Brain pericyte (primary cell): ENCODE measurements at regions not wholly inside any gene's neighbourhood (a gene's known extent, or its start where the extent isn't known, plus 50 kb on each side); places are given as distances from the start of the nearest gene placed in this dataset.
"Not testable (repeated sequence)": the region's sequence is repeated elsewhere in the genome, so short reads cannot be mapped to it uniquely, and the experiment has no call there.

ENCODE experiments used
- DNase-seq: peaks from one replicate; pipeline ENCODE4 v3.0.0-alpha.2; 2012; ENCODE audit warnings: low read depth, low spot score

DNA sequence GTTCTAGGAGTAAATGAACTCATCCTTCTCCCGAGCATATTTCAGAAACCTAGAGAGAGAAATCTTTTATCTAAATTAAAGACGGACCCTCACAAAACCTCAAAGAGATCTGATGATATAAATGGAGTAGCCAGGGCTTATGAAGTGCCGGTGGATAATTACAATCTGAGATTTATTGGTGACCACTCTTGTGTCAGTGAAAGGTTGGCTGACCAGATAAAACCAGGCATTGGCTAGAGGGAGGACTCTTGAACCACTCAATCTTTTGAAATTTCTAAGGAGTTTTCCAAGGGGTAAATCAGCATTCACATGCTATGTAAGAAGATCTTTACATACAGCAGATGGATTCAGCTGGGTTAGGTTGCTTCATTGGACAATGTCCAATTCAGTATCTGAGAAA lies 227.3 kb upstream of the MMADHC start:
- DNase-seq = no peak

DNA sequence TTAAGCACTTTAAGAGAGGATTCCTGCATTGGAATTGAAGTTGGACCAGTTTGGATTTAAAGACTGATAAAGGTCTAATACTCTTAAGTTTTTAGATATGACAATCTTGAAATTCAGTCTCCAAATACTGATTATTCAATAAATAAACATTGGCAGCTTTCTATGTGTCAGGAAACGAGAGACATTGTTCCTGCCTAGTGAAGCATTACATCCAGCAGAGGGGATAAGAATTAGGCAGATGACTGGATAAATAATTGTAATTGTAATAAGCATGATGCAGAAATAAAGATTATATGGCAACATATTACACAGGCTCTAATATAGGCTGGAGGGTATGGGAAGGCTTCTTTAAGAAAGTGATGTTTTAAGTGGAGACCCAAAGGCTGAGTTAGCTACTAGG lies 226.5 kb upstream of the MMADHC start:
- DNase-seq = no peak

DNA sequence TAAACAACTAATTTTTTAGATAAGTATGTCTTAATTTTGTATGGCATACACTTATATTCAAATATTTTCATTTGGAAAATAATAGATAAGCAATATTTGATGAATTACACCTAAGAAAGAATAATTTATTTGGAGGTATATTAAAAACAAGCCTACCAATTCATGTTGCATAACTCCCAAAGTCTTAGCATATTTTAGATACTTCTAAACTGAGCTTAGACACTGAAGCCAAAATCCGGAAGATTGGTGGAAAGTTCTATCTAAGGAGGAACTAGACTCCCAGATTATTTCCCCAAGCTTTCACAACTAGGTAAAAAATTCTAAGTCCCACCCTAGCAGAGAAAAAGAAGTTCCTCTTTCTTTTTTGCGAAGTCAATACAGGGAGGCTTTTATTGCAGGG lies 221.0 kb upstream of the MMADHC start:
- no peak for DNase-seq

DNA sequence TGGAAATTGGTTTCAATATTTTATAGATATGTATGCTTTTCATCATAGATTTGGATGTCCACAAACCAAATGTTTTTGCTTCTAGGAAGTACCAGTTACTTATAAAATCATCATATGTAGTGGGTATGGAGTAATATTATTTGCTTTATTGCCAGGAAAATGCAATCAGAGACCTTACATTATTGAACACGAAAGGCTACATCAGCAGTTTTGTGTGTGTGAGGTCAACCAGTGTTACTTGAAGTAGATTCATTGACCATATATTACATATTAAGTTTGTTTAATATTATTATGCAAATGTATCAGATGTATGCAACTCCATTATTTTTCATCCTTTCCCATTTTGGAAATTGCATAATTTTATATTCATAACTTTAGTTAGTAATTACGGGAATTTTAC lies 219.1 kb upstream of the MMADHC start:
- no peak for DNase-seq

DNA sequence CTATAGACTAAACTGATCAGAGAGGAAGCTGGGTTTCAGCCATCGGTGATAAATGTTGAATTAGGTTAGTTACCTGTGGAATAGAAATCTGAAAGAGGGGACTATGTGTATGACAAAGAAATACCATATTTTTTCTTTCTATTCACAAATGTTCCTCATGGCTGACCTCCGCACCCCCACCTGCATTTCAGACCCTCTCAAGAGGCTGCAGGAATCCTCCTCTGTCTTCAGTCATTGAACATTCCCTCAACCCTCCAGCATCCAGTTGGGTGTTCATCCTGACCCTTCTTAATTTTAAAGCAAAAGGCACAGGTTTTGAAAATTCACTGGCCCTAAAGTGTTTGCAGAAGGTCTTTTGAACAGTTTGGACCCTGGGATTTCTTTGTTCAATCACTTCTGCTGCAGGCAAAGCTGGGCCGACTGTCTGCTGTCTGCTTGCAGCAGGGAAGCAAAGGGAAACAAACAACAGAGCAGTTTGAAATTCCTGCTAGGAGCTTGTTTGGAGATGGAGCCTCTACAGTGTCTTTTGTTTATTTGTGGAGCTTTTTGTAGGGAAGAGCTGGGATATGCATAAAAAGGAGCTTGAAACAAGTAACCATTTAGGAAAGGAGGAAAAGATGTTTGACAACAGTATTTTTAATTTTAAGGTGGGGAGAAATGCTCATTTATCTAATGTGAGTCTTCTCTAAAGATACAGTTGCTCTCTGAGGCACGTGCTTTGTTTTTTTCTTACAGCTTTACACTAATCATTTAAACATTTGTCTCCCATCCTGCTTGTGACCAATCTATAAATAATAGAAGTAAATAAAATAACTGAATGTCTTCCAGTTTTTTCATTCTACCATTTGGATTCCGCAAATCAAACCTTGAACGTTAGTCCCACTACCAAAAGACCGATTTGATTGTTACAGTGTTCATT lies 213.3 kb upstream of the MMADHC start:
- no peak for DNase-seq

DNA sequence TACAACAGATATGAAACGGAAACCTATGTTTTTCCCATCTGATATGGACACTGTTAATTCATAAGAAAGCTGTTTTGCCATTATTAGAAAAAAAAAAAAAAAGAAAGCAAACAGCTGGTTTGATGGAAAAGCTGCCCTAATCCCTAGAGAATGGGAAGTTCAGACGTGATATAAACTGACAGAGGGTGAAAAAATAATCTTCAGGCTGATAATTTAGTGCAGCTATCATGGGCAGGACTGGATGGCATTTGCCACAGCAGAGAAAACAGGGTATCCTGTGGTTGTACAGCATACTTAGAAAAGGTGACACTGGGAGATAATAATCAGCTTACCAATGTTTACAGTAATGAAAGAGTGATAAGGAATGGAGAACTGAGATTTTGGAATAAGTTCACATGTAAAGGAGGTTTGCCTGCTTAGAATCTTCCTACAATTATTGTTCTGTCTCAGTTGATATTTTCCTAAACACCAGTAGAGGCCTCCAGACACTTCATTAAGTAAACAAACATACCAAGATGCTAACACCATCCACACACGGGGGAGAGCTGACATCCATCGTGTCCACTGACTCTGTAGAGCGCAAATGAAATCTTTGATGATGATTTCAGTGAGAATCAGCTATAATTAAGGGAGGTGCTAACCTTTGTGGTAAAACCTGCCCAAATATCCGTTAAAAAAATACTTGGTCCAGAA lies 211.6 kb upstream of the MMADHC start:
- no peak for DNase-seq

DNA sequence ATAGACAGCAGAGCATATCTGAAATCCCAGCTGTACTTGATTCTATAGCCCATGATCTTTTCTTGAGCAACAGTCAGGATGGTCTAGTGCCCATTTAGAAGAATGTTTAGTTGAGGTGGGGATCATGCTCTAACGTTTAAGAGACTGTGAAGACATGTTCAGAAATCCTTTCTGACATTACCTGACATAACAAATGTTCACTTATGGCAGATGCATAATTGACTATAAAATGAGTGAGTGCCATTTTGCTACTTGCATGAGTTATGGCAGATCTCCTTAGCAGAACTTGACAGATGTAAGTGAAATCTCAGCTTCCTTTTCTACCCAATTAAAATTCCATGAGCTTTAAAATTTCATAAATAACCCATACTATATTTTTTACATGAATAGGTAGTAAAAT lies 209.5 kb upstream of the MMADHC start:
- DNase-seq = no peak

DNA sequence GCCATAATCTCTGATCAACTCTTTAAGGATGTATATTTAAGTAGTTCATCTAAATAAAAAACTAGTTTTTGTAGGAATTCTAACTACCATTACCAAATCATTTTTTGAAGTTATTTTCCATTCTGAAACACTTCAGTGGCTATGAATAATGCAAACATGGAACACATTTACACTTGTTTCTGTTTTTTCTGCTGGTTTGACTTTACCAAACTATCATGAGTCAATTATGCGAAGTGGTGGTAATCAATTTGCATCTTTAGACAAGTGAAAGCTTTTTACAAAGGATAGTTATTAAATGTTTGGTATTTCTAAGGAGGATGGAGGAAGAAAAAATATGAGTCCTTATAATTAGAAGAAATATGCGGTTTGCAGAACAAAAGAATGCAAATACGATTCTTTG lies 202.0 kb upstream of the MMADHC start:
- DNase-seq = no peak

DNA sequence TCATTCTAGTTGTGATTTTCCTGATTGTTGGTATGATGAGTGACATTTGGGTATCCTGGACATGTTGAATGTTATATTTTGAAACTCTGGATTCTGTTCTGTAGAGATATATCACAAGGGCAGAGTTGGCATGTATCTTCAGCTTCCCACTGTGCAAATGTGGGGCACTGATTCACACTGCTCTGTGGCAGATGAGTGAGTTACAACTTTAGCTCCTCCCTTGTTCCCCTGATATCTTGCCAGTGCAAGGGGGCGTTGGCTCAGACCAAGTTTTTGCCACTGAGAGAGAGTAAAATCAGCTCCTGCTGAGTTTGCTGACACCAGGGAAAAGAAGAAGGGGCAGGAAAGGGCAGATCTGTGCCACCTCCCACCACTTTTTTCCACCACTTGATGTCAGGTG lies 199.6 kb upstream of the MMADHC start:
- no peak for DNase-seq

DNA sequence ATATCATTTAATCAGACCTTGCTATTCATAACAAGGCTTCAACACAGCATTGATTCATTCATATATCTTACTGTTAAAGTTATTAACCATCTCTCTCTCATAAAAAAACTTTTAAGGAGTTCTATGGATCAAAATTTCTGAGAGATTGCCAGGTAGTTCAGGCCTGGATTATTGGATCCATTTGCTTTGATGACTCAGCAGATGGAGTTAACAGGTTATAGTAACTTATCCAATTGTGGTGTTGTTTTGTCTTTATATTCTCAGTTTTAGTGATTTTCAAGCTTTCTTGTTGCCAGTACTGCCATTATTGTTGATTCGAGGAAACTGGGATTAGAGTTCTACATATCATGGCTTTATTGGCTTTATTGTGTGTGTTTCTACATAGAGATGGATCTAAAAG lies 195.7 kb upstream of the MMADHC start:
- no peak for DNase-seq

DNA sequence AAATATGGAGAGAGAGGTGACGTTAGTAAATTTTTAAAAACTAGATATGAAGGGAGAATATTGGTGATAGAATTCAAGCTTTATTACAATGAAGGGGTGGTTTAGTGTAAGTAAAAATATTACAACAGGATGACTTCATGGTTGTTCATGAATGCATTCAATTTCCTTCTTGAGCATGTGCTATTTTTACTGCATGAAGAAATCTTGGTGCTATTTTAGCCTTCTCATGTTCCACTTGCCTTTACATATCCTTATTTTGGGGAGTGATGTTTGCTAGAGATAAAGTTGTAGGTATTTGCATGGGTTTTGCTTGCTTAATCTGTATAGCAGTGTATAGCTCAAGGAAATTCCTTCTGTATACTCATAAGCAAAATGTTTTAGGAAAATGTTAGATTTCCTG lies 195.0 kb upstream of the MMADHC start:
- no peak for DNase-seq

DNA sequence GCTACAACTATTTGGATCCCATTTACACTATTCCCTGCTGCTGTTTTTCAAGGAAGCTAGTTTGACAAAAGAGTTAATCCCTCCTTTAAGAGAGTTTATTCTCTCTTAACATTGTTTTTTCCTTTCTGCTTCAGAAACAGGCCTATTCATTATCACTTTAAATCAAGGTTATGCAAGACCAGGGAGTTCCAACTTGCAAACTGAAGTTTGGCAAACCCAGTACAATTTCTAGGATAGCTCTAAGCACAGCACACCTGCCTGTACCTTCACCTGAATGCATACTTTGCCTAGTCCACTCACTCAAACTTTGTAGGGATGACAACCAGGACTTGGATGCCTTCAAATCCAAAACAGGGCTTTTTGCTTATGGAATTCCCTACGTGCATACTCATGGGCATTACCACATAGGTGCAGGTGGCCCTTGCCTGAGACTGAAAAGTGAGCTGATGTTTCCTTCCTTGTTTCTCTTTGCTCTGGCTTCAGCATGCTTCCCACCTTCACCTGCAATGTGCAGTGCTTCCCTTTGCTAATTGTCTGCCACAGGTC lies 193.8 kb upstream of the MMADHC start:
- DNase-seq = no peak

DNA sequence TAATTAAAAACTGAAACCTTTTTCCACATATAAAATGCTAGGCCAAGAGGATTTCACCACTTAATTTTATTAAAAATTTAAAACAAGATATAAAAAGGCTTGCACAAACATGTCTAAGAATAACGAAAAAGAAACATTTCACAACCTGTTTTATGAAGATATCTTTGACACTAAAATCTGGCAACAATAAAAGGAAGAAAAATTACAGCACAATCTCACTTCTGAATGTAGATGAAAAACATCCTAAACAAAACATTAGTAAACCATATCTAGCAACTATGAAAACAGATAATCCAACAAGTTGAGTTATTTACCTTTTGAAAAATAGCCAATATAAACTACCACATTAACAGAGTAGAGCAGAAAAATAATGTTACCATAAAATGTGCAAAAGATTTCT lies 185.4 kb upstream of the MMADHC start:
- DNase-seq = no peak

DNA sequence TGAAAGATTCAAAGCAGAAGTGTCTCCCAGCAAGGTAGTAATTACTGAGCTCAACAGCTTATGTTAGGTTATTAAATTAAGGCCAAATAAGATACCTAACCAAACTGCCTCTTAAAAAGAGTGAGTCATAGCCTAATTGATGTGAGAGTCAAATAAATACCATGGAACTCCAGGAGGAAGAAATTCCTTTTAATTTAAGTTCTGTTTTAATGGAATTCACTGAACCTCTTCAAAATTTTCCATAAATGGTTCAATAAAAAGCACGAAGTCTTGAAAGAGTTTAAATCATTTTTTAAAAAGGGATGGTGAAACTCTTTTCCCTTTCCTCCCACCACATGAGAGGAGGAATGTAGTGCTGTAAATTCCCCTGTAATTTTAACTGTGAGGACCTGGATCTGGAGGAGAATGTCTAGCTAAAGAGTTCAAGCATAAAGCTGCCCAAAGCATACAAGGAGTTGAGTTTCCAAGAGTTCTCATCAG lies 180.8 kb upstream of the MMADHC start:
- DNase-seq = no peak

DNA sequence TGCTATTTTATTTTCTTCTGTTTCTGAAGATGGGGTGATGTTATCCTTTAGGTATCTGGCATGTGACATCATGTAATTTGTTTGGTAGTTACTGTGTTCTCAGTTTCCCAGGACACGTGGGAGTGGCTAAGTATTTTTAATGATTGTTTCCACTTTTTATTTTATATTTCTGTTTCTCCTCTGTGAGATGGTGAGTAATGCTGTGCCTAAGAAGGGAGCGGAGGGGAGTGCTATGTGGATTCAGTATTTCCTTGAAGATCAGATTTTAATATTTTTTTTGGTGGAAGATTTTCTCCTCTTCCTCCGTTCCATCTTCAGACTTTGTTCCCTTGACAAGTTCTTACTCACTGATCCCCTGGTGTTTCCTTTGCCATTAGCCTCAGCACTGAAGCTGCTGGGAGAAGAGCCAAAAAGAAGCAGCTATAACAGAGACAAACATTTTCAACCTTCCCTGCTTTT lies 180.0 kb upstream of the MMADHC start:
- DNase-seq = no peak

DNA sequence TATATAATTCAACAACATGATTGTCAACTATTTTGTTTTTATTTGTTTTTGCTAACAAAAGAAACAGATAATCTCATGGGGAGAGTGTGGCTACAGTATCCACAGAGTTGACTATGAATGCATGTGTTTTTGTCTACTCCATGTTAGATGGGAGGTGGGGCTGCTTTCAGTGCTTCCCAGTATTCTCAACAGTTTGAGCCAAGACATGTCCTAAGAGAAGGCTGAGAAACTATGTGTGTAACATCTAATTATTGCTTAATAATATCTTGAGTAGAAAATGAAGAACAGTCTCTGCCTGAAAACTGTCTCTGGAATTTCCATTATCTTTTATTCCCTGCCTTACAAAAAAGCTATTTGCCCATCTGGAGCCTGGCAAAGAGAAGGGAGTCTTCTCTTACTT lies 178.8 kb upstream of the MMADHC start:
- no peak for DNase-seq

DNA sequence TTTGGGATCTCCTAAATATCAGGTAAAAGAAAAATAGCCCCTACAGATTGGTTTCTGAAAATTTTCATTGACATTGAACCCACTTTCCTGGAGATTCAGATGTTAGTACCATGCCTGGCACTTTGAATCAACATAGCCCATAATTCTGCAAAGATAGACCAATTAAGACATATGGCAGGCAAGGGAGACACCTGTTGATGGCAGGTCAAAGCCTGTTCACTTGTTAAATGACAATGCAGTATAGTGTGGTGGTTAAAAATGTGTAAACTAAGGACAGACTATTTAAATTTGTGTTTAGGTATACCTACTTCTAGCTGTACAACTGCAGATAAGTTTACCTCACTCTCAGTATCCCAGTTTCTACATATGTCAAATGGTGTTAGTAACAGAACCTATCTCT lies 178.1 kb upstream of the MMADHC start:
- DNase-seq = no peak

DNA sequence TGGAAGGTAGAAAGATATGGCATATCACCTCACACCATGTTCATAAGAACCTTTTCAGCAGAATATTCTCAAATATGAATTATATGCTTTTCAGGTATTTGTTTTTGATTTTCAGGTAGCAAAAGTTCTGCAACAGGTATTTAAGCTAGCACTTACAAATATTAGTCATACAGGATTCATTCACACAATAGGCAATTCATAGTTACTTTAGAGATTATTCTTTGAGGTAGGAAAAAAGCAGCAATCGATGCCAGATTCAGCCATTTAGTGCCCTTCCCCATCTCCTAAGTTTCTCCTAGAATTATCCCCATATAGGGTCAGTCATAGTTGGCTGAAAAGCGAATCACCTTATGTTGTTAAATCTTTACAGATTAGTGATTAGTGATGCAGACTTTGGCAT lies 177.4 kb upstream of the MMADHC start:
- DNase-seq = no peak

DNA sequence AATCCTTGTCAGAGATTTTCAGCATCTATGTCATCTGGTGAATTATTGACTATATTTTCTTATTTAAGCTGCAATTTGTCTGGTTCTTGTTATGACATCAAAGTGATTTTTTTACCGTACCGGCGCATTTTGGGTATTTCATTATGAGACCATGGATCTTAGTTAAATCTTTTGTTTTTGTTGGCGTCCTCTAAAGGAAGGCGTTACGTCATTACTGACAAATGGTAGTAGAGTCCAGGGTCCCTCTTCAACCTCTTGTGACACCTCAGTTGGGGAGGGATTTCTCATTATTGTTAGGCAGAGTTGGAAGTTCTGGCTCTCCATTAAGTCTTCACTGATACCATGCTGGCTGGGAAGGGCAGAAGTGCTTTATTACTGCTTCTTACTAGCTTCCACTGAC lies 175.8 kb upstream of the MMADHC start:
- no peak for DNase-seq

DNA sequence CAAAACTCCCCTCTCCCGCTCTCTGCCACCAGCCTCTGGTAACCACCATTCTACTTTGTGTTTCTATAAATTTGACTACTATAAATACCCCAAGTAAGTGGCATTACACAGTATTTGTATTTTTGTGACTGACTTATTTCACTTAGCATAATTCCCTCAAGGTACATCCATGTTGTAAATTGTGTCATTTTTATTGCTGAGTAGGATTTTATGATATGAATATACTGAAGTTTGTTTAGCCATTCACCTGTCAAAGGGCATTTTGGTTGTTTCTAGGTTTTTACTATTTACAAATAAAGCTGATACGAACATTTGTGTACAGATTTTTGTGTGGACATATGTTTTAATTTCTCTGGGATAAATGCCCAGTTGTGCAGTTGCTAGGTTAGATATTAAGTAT lies 174.0 kb upstream of the MMADHC start:
- DNase-seq = no peak

DNA sequence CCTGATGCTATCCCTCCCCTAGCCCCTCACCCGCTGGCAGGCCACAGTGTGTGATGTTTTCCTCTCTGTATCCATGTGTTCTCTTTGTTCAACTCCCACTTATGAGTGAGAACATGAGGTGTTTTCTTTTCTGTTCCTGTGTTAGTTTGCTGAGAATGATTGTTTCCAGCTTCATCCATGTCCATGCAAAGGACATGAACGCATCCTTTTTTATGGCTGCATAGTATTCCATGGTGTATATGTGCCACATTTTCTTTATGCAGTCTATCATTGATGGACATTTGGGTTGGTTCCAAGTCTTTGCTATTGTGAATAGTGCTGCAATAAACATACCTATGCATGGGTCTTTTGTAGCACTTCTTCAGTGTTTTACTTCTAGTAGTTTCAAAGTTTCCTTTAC lies 171.8 kb upstream of the MMADHC start:
- DNase-seq = not testable (repeated sequence)

DNA sequence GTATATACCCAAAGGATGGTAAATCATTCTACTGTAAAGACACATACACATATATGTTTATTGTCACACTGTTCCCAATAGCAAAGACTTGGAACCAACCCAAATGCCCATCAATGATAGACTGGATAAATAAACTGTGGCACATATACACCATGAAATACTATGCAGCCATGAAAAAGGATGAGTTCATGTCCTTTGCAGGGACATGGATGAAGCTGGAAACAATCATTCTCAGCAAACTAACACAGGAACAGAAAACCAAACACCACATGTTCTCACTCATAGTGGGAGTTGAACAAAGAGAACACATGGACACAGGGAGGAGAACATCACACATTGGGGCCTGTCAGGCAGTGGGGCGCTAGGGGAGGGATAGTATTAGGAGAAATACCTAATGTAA lies 167.1 kb upstream of the MMADHC start:
- not testable (repeated sequence) for DNase-seq

DNA sequence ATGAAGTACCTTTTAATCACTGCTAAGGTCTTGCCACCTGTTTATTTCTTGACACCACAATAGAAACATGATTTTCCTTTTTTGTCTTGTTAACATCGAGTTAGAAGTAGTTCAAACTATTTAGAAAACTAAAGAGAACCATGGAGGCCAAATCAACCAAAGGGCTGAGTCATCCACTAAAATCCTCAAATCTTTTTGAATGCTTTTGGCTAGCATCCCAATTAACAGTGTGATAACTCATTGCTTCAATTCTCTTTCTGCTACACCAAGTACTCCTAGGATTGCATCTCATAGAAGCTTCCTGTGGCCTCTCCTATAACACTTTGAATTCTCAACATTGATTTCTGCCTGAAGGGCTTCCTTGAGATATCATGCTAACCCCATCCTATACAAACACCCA lies 159.9 kb upstream of the MMADHC start:
- no peak for DNase-seq
